Neural cell (in vitro differentiated cells): ENCODE measurements at regions not wholly inside any gene's neighbourhood (a gene's known extent, or its start where the extent isn't known, plus 50 kb on each side); places are given as distances from the start of the nearest gene placed in this dataset.

ENCODE experiments used
- H2AFZ ChIP-seq: fragments of 200-600, 300-800 bp; sonication (generic), shearing (Covaris generic); 2 replicates; pipeline ENCODE4 v1.6.0; 2014; ENCODE audit warnings: low read depth, mild to moderate bottlenecking, antibody characterized with exemption, low read length, moderate library complexity
- H3F3A ChIP-seq: fragments of 200-600 bp; shearing (Covaris generic); 2 replicates; pipeline ENCODE4 v1.6.1; 2016; ENCODE audit warnings: mild to moderate bottlenecking, moderate library complexity, mixed read lengths, antibody characterized with exemption, low read length; ENCODE audit not compliant: insufficient read depth, poor library complexity, severe bottlenecking
- H3K27ac ChIP-seq: fragments of 200-600, 300-800 bp; sonication (generic), shearing (Covaris generic); 2 replicates; pipeline ENCODE4 v1.5.1; 2014; ENCODE audit warnings: mild to moderate bottlenecking, low read length, moderate library complexity
- H3K27me3 ChIP-seq: fragments of 300-800, 200-600 bp; sonication (generic), shearing (Covaris generic); 2 replicates; pipeline ENCODE4 v1.6.0; 2014; ENCODE audit warnings: mild to moderate bottlenecking, low read depth, low read length, moderate library complexity; ENCODE audit not compliant: insufficient read depth
- H3K36me3 ChIP-seq: fragments of 300-800, 200-600 bp; sonication (generic), shearing (Covaris generic); 2 replicates; pipeline ENCODE4 v1.5.1; 2014; ENCODE audit warnings: mild to moderate bottlenecking, antibody characterized with exemption, low read length, moderate library complexity; ENCODE audit not compliant: insufficient read depth
- H3K4me2 ChIP-seq: fragments of 300-800, 200-600 bp; sonication (generic), shearing (Covaris generic); 2 replicates; pipeline ENCODE4 v1.6.0; 2014; ENCODE audit warnings: mild to moderate bottlenecking, low read length
- H3K4me3 ChIP-seq: fragments of 300-800, 200-600 bp; sonication (generic), shearing (Covaris generic); 2 replicates; pipeline ENCODE4 v1.5.1; 2014; ENCODE audit warnings: mild to moderate bottlenecking, low read length, moderate library complexity
- H3K79me2 ChIP-seq: fragments of 200-600 bp; shearing (Covaris generic); replicated peaks from 2 replicates; pipeline ENCODE4 v1.6.0; 2014; ENCODE audit warnings: mild to moderate bottlenecking, low read length, moderate library complexity; ENCODE audit not compliant: insufficient read depth
- H3K9ac ChIP-seq: fragments of 300-800, 200-600 bp; sonication (generic), shearing (Covaris generic); 2 replicates; pipeline ENCODE4 v1.6.1; 2016; ENCODE audit warnings: mild to moderate bottlenecking, low read length, mixed read lengths
- H3K9me2 ChIP-seq: fragments of 200-600 bp; shearing (Covaris generic); 2 replicates; pipeline ENCODE4 v1.6.1; 2016; ENCODE audit warnings: mild to moderate bottlenecking, low read length, mixed read lengths; ENCODE audit not compliant: insufficient read depth
- H3K9me3 ChIP-seq: fragments of 200-600, 300-800 bp; sonication (generic), shearing (Covaris generic); 2 replicates; pipeline ENCODE4 v1.6.1; 2016; ENCODE audit warnings: mild to moderate bottlenecking, mixed run types, low read length, moderate library complexity, mixed read lengths
- H4K20me1 ChIP-seq: fragments of 200-600 bp; shearing (Covaris generic); 2 replicates; pipeline ENCODE4 v1.6.1; 2016; ENCODE audit warnings: mild to moderate bottlenecking, mixed run types; ENCODE audit not compliant: insufficient read depth
- EP300 ChIP-seq: fragments of 450-650 bp; conservative IDR thresholded peaks from 2 replicates; pipeline ENCODE4 v1.6.1; 2014; ENCODE audit warnings: antibody characterized with exemption, mild to moderate bottlenecking, moderate library complexity; ENCODE audit not compliant: poor library complexity, severe bottlenecking
- EZH2 ChIP-seq: fragments of 200-600, 300-800 bp; shearing (Covaris generic), sonication (generic); IDR thresholded peaks from 2 replicates; pipeline ENCODE4 v1.6.1; 2014; ENCODE audit warnings: antibody characterized with exemption, low read length, borderline replicate concordance, mild to moderate bottlenecking; ENCODE audit not compliant: insufficient read depth, poor library complexity, severe bottlenecking
- MXI1 ChIP-seq: fragments of 450-650 bp; conservative IDR thresholded peaks from 2 replicates; pipeline ENCODE4 v1.6.1; 2014; ENCODE audit warnings: antibody characterized with exemption, mild to moderate bottlenecking; ENCODE audit not compliant: poor library complexity, severe bottlenecking
- POLR2AphosphoS5 ChIP-seq: IDR thresholded peaks from 2 replicates; pipeline ENCODE4 v1.6.1; 2012
- RAD21 ChIP-seq: fragments of 450-650 bp; conservative IDR thresholded peaks from 2 replicates; pipeline ENCODE4 v1.6.1; 2014; ENCODE audit warnings: antibody characterized with exemption, mild to moderate bottlenecking, moderate library complexity
- SMC3 ChIP-seq: fragments of 450-650 bp; conservative IDR thresholded peaks from 2 replicates; pipeline ENCODE4 v1.6.1; 2014; ENCODE audit warnings: antibody characterized with exemption, mild to moderate bottlenecking, moderate library complexity; ENCODE audit not compliant: poor library complexity
- TAF1 ChIP-seq: IDR thresholded peaks from 2 replicates; pipeline ENCODE4 v1.6.1; 2012; ENCODE audit warnings: low read depth
- TF ChIP-seq, protein P1 (sequence below): IDR thresholded peaks from 2 replicates; pipeline ENCODE4 v1.6.1; 2012; ENCODE audit warnings: borderline replicate concordance
- TF ChIP-seq, protein P2 (sequence below): fragments of 450-650 bp; IDR thresholded peaks from 2 replicates; pipeline ENCODE4 v1.5.1; 2014; ENCODE audit warnings: antibody characterized with exemption, mild to moderate bottlenecking, moderate library complexity; ENCODE audit not compliant: poor library complexity, severe bottlenecking

DNA sequence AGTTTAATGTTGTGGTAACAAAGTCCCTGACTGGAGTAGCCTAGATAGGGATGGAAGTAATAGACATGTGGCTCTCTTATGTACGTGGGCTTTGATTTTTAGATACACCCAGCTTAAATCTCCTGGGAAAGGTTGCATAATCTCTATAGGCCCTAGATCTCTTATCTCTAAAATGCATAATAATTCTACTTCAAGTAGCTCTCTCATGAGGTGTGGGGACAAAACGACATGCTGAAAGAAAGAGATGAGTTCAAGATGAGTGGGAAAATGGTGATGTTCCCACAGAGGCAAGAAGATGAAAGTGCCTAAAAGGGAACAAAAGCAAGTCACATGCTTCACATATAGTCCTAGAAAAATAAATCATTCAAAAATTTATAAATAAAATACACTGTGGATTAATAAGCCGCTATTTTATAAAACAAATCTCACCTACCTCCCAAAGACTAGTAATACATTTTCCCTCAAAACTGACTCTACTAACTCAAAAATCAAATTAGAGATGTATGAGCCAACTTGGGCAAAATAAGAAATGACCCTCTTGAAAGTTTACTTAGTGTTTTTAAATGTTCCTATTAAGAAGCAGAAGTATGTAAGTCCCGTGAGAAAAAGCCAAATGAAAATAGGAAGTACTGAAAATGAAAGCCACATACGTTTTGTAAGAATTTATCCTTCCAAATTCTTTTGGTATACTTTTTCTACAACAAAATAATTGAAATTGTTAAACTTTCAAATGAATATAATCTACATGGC is 148.2 kb upstream of the ITGA4 start:
- no peak for TF ChIP-seq SMC3
- TF ChIP-seq EZH2 = no peak
- no peak for TF ChIP-seq EP300
- TF ChIP-seq TAF1 = no peak
- no peak for TF ChIP-seq MXI1
- no peak for TF ChIP-seq RAD21
- TF ChIP-seq, protein P1, sequence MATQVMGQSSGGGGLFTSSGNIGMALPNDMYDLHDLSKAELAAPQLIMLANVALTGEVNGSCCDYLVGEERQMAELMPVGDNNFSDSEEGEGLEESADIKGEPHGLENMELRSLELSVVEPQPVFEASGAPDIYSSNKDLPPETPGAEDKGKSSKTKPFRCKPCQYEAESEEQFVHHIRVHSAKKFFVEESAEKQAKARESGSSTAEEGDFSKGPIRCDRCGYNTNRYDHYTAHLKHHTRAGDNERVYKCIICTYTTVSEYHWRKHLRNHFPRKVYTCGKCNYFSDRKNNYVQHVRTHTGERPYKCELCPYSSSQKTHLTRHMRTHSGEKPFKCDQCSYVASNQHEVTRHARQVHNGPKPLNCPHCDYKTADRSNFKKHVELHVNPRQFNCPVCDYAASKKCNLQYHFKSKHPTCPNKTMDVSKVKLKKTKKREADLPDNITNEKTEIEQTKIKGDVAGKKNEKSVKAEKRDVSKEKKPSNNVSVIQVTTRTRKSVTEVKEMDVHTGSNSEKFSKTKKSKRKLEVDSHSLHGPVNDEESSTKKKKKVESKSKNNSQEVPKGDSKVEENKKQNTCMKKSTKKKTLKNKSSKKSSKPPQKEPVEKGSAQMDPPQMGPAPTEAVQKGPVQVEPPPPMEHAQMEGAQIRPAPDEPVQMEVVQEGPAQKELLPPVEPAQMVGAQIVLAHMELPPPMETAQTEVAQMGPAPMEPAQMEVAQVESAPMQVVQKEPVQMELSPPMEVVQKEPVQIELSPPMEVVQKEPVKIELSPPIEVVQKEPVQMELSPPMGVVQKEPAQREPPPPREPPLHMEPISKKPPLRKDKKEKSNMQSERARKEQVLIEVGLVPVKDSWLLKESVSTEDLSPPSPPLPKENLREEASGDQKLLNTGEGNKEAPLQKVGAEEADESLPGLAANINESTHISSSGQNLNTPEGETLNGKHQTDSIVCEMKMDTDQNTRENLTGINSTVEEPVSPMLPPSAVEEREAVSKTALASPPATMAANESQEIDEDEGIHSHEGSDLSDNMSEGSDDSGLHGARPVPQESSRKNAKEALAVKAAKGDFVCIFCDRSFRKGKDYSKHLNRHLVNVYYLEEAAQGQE = no peak
- TF ChIP-seq POLR2AphosphoS5 = no peak
- TF ChIP-seq, protein P2, sequence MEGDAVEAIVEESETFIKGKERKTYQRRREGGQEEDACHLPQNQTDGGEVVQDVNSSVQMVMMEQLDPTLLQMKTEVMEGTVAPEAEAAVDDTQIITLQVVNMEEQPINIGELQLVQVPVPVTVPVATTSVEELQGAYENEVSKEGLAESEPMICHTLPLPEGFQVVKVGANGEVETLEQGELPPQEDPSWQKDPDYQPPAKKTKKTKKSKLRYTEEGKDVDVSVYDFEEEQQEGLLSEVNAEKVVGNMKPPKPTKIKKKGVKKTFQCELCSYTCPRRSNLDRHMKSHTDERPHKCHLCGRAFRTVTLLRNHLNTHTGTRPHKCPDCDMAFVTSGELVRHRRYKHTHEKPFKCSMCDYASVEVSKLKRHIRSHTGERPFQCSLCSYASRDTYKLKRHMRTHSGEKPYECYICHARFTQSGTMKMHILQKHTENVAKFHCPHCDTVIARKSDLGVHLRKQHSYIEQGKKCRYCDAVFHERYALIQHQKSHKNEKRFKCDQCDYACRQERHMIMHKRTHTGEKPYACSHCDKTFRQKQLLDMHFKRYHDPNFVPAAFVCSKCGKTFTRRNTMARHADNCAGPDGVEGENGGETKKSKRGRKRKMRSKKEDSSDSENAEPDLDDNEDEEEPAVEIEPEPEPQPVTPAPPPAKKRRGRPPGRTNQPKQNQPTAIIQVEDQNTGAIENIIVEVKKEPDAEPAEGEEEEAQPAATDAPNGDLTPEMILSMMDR = no peak
- Histone ChIP-seq H3K27me3 (no peaks in the 10 kb centered on the region), H3K9ac (no peak overlapping the region), H2AFZ (no peak overlapping the region), H3K36me3 (no peaks in the 10 kb centered on the region), H4K20me1 (no peaks in the 10 kb centered on the region), H3K9me2 (no peaks in the 10 kb centered on the region), H3K4me2 (no peak overlapping the region), H3K27ac (no peak overlapping the region), H3K79me2 (no peaks in the 10 kb centered on the region), H3K9me3 (no peaks in the 10 kb centered on the region), H3F3A (no peaks in the 10 kb centered on the region), H3K4me3 (no peak overlapping the region)

DNA sequence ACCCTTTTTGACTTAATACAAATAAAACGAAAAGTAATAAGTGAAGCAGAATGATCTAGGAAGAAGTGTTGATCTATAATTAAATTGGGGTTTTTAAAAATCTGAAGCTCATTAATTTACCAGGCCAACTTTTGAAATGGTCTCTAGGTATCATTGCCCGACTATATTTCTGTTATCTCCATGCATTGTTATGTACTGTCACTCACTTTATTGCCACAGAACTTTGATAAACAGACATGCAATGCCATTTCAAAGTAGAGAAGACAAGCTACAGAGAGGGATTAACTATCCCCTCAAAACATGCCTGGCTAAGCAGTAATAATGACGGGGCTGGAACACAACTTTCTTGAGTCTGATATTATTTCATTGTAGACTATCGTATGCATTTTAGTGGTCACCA is 147.6 kb upstream of the ITGA4 start:
- Histone ChIP-seq H3K4me3 (no peak overlapping the region), H3K9me2 (no peaks in the 10 kb centered on the region), H3K9me3 (no peaks in the 10 kb centered on the region), H2AFZ (no peak overlapping the region), H3K27ac (no peak overlapping the region), H3K9ac (no peak overlapping the region), H3K79me2 (no peaks in the 10 kb centered on the region), H3K27me3 (no peaks in the 10 kb centered on the region), H3K36me3 (no peaks in the 10 kb centered on the region), H3F3A (no peaks in the 10 kb centered on the region), H4K20me1 (no peaks in the 10 kb centered on the region), H3K4me2 (no peak overlapping the region)
- TF ChIP-seq, protein P1 = no peak
- TF ChIP-seq POLR2AphosphoS5 = no peak
- no peak for TF ChIP-seq TAF1
